ENCODE measurements at regions not wholly inside any gene's neighbourhood (a gene's known extent, or its start where the extent isn't known, plus 50 kb on each side); places are given as distances from the start of the nearest gene placed in this dataset.

DNA sequence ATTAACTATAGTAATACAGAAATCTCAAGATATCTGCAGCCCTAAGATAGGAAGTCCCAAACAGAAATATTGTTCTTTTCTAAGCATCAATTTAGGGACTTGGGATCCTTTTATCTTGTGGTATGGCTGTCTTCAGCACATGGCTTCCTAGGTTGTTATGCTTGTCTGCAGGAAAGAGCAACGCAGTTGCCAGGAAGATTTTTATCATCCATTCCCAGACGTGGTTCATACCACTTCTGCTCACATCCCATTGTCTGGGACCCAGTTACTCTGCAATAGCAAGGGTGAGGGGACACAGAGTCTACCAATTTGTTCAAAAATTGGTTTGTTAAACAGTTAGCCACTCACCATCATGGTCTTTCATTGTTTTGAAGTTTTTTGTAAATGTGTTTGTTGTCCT lies 85.6 kb upstream of the RXFP2 start:
- Histone ChIP-seq H3K36me3 (ENCODE audit: low read depth, low read length) (no peaks in the 10 kb centered on the region), H3K27me3 (ENCODE audit: low read length) (0 out of 2 replicates have a peak, but pooled peaks cover 6% of the 10 kb centered on the region), H3K9me2 (replicated peaks; ENCODE audit: low read length) (no peaks in the 10 kb centered on the region), H4K20me1 (ENCODE audit: low read length) (no peaks in the 10 kb centered on the region), H2AFZ (ENCODE audit: low read length) (no peak overlapping the region), H3F3A (ENCODE audit: low read length, unreplicated experiment) (no peaks in the 10 kb centered on the region), H3K4me3 (ENCODE audit: low read length) (no peak overlapping the region), H3K27ac (ENCODE audit: low read length) (no peak overlapping the region), H3K9ac (ENCODE audit: low read length) (no peak overlapping the region), H3K4me1 (ENCODE audit: insufficient read depth, low read length) (no peaks in the 10 kb centered on the region), H3K4me2 (ENCODE audit: low read length) (no peak overlapping the region), H3K9me3 (ENCODE audit: low read length) (no peaks in the 10 kb centered on the region), H3K79me2 (ENCODE audit: low read length) (no peaks in the 10 kb centered on the region)
- POLR2A ChIA-PET (ENCODE audit: unreplicated experiment): no interaction called here
- TF ChIP-seq EZH2 (IDR thresholded peaks at IDR 0.05; ENCODE audit: low read length, unreplicated experiment): no peak
- no peak for TF ChIP-seq EZH2phosphoT487 (IDR thresholded peaks at IDR 0.05; ENCODE audit: borderline replicate concordance, low read length)
- TF ChIP-seq, protein P1, sequence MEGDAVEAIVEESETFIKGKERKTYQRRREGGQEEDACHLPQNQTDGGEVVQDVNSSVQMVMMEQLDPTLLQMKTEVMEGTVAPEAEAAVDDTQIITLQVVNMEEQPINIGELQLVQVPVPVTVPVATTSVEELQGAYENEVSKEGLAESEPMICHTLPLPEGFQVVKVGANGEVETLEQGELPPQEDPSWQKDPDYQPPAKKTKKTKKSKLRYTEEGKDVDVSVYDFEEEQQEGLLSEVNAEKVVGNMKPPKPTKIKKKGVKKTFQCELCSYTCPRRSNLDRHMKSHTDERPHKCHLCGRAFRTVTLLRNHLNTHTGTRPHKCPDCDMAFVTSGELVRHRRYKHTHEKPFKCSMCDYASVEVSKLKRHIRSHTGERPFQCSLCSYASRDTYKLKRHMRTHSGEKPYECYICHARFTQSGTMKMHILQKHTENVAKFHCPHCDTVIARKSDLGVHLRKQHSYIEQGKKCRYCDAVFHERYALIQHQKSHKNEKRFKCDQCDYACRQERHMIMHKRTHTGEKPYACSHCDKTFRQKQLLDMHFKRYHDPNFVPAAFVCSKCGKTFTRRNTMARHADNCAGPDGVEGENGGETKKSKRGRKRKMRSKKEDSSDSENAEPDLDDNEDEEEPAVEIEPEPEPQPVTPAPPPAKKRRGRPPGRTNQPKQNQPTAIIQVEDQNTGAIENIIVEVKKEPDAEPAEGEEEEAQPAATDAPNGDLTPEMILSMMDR (conservative IDR thresholded peaks at IDR 0.05; ENCODE audit: low read depth, low read length): no peak
- ATAC-seq (no peak), DNase-seq (no peak)
- BruUV-seq (replicated peaks): no TSS peak
- CTCF ChIA-PET: no interaction called here
- intact Hi-C loops (cut with micrococcal nuclease): no loop called here

DNA sequence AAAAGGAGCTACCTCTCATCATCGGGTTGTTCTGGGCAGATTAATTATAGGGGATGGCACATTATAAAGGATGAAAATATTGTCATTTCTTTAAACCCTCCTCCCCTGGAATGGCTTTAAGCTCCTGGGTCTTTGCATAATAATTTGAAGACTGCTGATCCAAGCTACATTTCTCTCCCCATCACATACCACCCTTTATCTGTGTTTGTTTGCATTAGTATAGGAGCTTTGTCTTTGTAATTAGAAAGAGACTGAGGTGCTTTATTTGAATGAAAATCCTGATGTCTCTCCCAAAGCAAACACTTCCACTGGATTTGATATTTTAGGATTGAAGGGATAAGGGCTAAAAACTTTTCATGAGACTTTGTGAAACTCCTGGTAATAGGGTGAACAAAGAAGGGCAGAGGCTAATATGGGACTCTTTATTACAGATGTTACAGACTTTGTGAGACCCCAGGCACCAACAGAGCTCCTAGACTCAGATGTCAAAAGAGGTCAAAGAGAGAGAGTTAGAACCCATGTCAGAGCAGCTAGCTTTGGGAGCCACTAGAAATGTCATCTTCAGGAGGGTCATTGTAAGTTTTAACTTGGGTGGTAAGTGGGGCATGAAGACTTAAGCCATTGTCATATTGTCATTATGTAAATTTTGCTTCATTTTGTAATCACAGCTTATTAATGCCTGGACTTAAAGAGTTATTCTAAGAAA lies 75.3 kb upstream of the RXFP2 start:
- Histone ChIP-seq H3K79me2 (ENCODE audit: low read length) (no peaks in the 10 kb centered on the region), H3K4me2 (ENCODE audit: low read length) (no peak overlapping the region), H3F3A (ENCODE audit: low read length, unreplicated experiment) (no peaks in the 10 kb centered on the region), H3K27me3 (ENCODE audit: low read length) (no peaks in the 10 kb centered on the region; the same call in 1 of the 2 replicates), H3K36me3 (ENCODE audit: low read depth, low read length) (no peaks in the 10 kb centered on the region), H2AFZ (ENCODE audit: low read length) (no peak overlapping the region), H4K20me1 (ENCODE audit: low read length) (no peaks in the 10 kb centered on the region), H3K27ac (ENCODE audit: low read length) (no peak overlapping the region), H3K4me1 (ENCODE audit: insufficient read depth, low read length) (no peaks in the 10 kb centered on the region), H3K9me3 (ENCODE audit: low read length) (no peaks in the 10 kb centered on the region), H3K9ac (ENCODE audit: low read length) (no peak overlapping the region), H3K9me2 (replicated peaks; ENCODE audit: low read length) (no peaks in the 10 kb centered on the region), H3K4me3 (ENCODE audit: low read length) (no peak overlapping the region)
- no TSS peak for BruUV-seq (replicated peaks)
- ChIA-PET CTCF (no interaction called here), POLR2A (ENCODE audit: unreplicated experiment) (no interaction called here)
- intact Hi-C loops (cut with micrococcal nuclease): no loop called here
- DNase-seq (no peak), ATAC-seq (no peak)
- no peak for TF ChIP-seq EZH2phosphoT487 (IDR thresholded peaks at IDR 0.05; ENCODE audit: borderline replicate concordance, low read length)
- TF ChIP-seq EZH2 (IDR thresholded peaks at IDR 0.05; ENCODE audit: low read length, unreplicated experiment): no peak

DNA sequence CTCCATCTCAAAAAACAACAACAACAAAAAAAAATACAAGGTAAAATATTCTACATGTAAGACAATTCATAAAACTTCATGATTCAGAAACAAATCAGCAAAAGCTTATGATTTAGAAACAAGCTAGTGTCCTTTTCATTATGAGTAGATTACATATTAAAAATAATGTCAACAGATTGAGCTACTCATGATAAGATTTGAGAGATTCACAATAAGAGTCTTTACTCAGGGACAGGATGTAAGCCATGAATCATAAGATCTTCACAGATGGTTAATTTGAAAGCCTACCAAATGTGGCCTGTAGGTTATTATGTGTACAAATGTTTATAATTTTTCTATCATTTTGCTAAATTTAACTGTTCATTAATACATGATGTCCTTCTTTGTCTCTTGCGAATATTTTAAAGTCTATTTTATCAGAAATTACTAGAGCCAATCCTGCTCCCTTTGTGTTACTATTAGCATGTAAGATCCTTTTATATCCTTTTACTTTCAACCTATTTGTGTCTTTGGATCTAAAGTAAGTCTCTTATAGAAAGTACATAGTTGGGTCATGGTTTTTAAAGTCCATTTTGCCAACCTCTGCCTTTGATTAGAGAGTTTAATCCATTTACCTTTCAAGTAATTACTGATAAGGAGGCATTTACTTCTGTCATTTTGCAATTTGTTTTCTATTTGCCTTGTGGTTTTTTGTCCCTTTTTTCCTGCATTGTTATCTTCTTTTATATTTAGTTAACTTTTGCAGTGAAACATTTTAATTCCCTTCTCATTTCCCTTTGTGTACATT lies 68.3 kb upstream of the RXFP2 start:
- ChIA-PET CTCF (no interaction called here), POLR2A (ENCODE audit: unreplicated experiment) (no interaction called here)
- peak; percentile 21 for DNase-seq
- Histone ChIP-seq H3K9me3 (ENCODE audit: low read length) (no peaks in the 10 kb centered on the region), H3K79me2 (ENCODE audit: low read length) (no peaks in the 10 kb centered on the region), H3K27me3 (ENCODE audit: low read length) (peaks cover 13% of the 10 kb centered on the region), H4K20me1 (ENCODE audit: low read length) (no peaks in the 10 kb centered on the region), H3K27ac (ENCODE audit: low read length) (no peak overlapping the region), H3K4me3 (ENCODE audit: low read length) (no peak overlapping the region), H3K9me2 (replicated peaks; ENCODE audit: low read length) (no peaks in the 10 kb centered on the region), H3K9ac (ENCODE audit: low read length) (no peak overlapping the region), H3F3A (ENCODE audit: low read length, unreplicated experiment) (no peaks in the 10 kb centered on the region), H2AFZ (ENCODE audit: low read length) (no peak overlapping the region), H3K4me1 (ENCODE audit: insufficient read depth, low read length) (no peaks in the 10 kb centered on the region), H3K36me3 (ENCODE audit: low read depth, low read length) (no peaks in the 10 kb centered on the region), H3K4me2 (ENCODE audit: low read length) (no peak overlapping the region)
- intact Hi-C loops (cut with micrococcal nuclease): no loop called here
- ATAC-seq: no peak
- TF ChIP-seq EZH2 (IDR thresholded peaks at IDR 0.05; ENCODE audit: low read length, unreplicated experiment) (no peak), EZH2phosphoT487 (IDR thresholded peaks at IDR 0.05; ENCODE audit: borderline replicate concordance, low read length) (no peak)
- TF ChIP-seq, protein P1 (conservative IDR thresholded peaks at IDR 0.05; ENCODE audit: low read depth, low read length): no peak
- BruUV-seq (replicated peaks): no TSS peak
